NCI-H526 (cell line): ENCODE measurements at regions not wholly inside any gene's neighbourhood (a gene's known extent, or its start where the extent isn't known, plus 50 kb on each side); places are given as distances from the start of the nearest gene placed in this dataset.

Experiments
- DNase-seq, 2 experiments: peaks; one replicate each; lab custom pipeline; 2025; lab: John Stamatoyannopoulos, UW

DNA sequence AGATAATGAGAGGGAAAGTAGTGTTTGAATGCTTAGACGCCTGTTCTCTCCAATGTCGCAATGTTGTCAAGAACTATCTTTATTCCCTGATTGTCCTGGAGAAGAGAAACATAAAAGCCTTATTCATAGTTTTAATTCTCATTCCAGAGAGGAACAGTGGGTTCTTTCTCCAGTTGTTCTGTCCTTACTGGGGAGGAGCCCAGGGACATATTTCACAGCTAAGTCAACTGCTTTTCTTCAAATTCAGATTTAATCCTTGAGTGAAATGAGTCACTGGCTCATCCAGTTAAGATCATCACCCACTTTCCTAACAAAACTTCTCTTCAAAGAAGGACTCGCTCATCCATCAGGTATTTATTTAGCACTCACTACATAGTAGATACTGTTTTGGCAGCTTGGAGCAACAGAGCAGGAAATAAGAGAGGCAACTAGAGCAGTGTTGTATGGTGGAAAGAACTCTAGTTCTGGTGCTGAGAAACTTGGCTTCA is 365.7 kb upstream of the USP24 start:
- no peak for DNase-seq

DNA sequence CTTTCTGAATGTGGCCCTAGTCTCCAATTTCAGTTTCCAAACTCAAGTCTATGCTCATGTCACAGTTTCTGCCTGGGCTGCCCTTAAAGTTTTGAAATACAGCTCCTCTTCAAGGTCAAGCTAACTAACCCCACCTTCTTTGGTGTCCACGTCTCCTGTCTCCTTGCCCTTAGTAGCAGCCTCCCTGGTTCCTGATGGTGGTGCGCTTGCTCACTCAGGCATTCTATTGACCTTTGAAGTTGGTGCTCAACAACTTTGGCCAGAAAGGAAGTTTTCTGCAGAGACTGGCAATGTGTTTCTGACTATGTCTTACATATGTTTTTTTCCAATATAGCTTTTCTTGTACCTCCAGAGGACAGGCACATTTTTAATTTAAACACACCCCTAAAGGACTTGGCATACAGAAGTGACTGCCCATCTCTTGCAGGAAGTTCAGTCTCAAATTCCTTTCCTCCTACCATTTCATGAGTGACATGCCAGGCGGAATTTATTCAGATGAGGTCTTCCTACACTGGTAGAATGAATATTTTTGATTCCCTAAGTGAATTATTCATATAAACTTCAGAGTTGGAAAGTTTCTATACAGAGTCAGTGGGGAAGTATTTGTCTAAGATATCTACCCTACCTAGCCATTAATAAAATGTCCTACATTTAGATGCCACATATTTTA is 364.3 kb upstream of the USP24 start:
- DNase-seq: no peak

DNA sequence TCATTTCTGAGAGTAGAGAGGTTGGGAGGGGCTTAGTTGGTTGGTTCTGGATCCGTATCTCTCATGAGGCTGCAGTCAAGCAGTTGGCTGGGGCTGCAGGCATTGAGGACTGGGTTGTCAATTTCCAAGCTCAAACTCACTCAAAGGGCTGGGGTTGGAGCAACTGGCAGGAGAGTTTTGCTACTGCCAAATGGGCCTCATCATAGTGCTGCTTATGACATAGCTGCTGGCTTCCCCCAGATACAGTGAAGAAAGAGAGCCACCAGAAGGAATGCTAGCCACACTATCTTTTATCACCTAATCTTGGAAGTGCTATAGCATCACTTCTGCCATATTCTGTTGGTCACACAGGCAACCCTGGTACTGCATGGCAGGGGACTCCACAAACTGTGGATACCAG is 363.5 kb upstream of the USP24 start:
- no peak for DNase-seq

GRCh38 chr1:55575571-55576279 is 360.6 kb upstream of the USP24 start:
- no peak for DNase-seq

DNA sequence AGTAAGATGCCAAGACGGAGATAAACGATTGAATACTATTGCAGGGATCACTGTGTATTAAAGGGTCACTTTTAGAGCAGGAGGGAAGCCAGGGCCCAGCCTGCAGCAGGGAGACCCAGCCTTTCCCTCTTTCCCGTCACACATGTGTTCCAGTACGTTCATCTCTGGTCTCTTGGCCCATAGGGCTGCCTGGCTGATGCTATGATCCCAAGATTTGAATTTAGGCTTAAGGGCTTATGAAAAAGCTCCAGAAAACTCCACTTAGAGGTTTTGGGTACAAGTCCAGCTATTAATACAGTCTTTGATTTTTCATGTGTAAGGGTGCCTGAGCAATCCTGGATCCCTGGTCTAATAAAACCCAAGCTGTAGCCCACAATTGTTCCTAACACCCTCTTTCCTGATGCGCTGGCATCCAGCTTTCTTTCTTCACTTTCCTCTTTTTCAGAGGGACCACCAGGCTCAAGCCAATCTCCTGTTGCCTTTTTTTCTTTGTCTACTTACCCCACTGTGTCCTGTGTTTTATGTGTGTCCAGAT is 359.6 kb upstream of the USP24 start:
- no peak for DNase-seq

- no peak for DNase-seq
Observed at GRCh38 chr1:55572878-55573734, 357.9 kb upstream of the USP24 start.

GRCh38 chr1:55571767-55572166 is 356.6 kb upstream of the USP24 start:
- DNase-seq: no peak

DNA sequence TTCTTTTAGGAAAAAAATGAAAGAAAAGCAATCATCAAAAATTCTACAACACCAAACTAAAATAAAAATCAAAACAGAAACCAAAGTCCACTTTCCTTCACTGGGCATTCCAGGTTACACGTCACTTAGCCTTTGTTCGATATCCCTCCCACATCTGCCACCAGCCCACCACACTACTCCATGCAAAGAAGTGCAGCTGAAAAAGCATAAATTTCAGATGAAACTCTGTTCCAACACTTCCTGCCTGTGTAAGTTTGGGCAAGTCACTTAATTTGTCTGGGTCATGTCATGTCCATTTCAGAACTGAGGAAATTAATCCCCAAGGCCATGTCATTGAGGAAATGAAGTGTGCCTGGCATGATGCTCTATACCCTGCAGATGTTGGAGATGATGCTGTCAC is 354.3 kb upstream of the USP24 start:
- DNase-seq: no peak

DNA sequence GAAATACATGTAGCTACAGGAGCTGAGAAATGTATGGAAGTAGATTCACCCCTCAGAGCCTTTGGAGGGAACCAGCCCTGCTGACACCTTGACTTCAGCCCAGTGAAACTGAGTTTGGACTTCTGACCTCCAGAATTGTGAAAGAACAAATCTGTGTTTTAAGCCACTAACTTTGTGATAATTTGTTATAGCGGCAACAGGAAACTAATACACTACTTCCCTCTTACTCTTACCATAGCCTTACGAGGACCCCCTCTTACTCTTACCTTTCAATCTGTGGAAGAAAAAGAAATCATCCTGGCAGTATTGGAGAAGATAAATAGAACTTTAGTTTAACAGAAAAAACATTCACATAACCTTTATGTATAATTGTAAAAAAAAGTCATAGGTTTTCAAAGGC is 353.6 kb upstream of the USP24 start:
- DNase-seq: no peak

GRCh38 chr1:55560266-55560665 is 345.1 kb upstream of the USP24 start:
- DNase-seq: no peak

DNA sequence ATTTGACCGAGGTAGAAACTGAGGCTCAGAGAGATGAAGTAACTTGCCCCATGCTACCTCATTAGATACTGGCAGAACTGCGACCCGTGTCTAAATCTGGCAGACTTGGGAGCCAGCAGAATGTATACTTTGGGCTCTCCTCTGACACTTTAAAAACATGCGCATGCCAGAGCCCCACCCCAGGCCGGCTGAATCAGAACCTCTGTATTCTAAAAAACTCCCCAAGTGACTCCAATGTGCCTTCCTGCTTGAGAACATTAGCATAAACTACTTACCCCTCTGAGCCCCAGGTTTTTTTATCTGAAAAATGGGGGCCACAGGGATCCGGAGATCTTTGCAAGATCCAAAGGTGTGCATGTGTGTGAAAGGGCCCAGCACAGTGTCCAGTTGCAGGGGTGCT is 344.7 kb upstream of the USP24 start:
- DNase-seq: no peak

DNA sequence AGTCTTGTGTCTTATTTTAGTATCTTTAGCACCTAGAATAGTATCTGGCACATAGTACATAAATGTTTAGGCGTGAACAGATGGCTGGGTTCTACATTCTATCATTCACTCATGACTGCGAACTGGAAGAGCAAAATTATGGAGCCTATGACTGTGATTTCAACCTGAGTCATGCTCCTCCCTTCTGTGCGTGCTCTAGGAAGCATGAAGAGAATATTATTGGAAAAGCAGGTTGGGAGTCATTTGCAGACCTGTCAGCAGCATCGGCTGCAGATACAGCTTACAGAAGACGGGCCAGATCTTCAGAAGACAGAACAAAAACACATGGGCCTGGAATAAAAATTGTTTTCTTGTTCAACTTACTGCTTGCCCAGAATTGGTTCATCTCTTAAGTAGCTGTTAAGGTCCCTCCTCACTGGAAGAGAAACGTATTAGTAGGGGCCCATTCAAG is 344.0 kb upstream of the USP24 start:
- DNase-seq: no peak

DNA sequence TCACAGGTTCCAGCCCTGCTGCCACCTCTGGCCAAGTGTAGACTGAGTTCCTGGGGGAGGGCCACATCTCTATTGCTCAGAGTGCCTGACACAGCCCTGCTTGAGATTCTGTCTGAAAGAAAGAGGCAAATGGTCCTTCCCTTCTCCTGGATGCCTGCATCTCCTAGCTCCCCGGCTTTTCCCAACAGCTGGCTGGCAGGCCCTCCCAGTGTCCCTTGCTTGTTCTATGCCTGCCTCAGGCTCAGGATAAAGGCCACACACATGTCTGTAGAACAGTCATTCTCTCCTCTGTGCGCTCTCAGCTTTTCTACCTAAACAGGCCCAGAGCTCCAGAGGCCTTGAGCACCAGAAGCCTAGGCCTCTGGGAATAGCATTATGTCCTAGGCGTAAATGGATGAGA is 343.4 kb upstream of the USP24 start:
- DNase-seq: no peak

DNA sequence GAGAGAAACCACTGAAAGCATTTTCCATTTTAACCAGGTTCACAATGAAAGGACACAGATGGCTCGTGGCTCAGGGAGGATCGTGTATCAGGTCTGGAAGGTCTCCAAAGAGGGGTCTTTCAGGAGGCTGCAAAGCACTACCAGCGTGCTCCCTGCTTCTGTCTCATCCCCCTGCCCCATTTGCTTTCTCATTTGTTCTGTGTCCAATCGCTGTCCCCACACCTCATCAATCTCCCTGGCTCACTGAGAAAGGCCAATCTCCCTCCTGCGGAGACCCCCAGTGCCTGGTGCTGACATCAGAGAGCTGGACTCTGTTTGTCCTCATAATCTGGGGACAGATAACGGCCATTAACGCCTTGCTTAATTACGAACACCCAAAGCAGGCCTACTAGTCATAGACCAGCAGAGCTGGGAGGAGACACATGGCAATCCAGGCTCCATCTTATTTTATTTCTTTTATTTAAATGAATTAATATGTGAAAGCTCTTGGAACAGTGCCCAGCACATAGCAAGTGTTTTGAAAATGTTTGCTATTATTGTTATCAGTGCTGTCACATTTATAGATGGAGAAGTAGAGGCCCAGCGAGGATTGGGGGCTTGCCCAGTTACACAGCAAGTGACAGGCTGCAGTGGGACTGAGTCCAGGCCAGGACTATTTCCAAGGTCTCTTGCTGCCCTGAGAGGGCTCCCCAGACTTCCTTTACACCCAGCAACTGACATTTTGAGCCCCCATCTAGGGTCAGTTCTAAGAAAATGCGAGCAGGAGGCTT is 341.0 kb upstream of the USP24 start:
- DNase-seq: no peak

DNA sequence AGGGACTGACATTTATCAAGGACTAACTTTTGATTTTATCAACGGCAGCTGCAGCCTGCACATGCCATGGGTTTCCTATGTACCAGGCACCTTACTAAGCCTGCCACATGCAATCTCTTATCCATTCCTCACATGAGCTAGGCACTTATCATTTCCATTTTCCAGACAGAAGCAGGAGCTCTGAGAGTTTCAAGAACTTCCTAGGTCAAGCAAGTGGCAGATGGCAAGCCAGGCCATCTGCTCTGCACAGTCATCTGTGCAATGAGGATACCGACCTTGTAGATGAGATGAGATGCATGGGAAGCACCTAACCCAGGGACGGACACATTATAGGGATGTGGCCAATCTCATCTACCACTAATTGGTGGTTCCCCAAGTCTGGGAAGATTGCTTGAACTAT is 339.4 kb upstream of the USP24 start:
- DNase-seq: no peak

DNA sequence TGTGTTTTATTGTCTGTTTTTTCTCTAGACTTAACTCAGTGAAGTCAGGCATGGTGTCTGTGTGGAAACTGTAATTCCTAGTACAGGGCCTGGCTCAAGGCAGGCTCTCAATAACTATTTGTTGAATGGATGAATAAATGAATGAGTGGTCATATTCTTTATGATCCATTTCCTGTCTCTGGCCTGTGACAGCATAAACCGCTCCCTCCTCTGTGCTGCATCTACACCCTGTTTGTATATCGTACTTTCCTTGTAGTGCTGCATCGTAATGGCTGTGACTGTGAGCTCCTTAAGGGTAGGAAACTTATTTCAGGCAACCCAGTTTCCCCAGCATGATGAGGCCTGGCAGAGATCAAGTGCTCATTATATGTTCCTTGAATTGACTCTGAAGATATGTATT is 337.5 kb upstream of the USP24 start:
- no peak for DNase-seq

GRCh38 chr1:55547405-55547804 is 332.2 kb upstream of the USP24 start:
- DNase-seq: no peak

- no peak for DNase-seq
Observed at GRCh38 chr1:55546553-55546952, 331.4 kb upstream of the USP24 start.

DNA sequence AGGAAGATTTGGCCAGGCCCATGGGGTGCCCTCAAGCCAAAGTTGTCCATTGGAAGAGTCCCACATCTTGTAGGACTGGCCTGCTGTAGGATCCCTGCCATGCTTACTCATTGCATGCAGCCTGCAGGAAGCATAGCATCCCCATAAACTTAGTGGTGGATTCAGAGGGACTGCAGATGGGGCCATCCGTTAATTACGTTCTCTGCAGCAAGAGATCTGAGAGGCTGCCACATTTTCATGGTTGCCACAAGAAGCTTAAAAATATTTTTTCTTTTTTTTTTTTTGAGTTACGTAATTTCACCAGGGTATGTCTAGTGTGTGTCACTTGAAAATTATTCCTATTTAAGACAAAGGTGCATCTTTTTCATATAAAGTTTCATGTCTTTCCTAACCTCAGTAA is 329.7 kb upstream of the USP24 start:
- DNase-seq: no peak

- no peak for DNase-seq
Observed at GRCh38 chr1:55542901-55543504, 327.8 kb upstream of the USP24 start.

DNA sequence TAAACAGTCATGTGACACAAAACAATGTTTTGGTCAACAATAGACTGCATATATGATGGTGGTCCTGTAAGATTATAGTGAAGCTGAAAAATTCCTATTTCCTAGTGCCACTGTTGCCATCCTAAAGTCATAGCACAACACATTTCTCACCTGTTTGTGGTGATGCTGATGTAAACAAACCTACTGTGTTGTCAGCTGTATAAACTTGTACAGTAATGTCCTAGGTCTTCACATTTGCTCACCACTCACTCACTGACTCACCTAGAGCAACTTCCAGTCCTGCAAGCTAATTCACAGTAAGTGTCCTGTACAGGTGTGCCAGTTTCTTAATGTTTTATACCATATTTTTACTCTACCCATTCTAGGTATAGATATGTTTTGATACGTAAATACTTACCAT is 326.1 kb upstream of the USP24 start:
- DNase-seq: no peak
